DOHH2 (cell line): ENCODE measurements at regions not wholly inside any gene's neighbourhood (a gene's known extent, or its start where the extent isn't known, plus 50 kb on each side); places are given as distances from the start of the nearest gene placed in this dataset.

Source experiments
- H3F3A ChIP-seq: fragments of 200-600 bp; sonication (generic), shearing (Covaris generic); 2 replicates; pipeline ENCODE4 v1.6.0; 2016; ENCODE audit warnings: antibody characterized with exemption, mild to moderate bottlenecking; ENCODE audit not compliant: control insufficient read depth, insufficient read depth
- H3K27ac ChIP-seq: fragments of 200-600 bp; sonication (generic); 2 replicates; pipeline ENCODE4 v1.5.1; 2014; ENCODE audit warnings: low read depth, mild to moderate bottlenecking, low read length, moderate library complexity
- H3K27me3 ChIP-seq: fragments of 200-600 bp; sonication (generic); 2 replicates; pipeline ENCODE4 v1.6.1; 2014; ENCODE audit warnings: mild to moderate bottlenecking, low read length, mixed read lengths; ENCODE audit not compliant: control insufficient read depth
- H3K36me3 ChIP-seq: fragments of 200-600 bp; sonication (generic); 2 replicates; pipeline ENCODE4 v1.6.1; 2014; ENCODE audit warnings: mild to moderate bottlenecking, low read length, moderate library complexity, mixed read lengths; ENCODE audit not compliant: control insufficient read depth
- H3K4me1 ChIP-seq: fragments of 200-600 bp; sonication (generic); 2 replicates; pipeline ENCODE4 v1.6.1; 2014; ENCODE audit warnings: mild to moderate bottlenecking, low read length, mixed read lengths; ENCODE audit not compliant: control insufficient read depth
- H3K4me2 ChIP-seq: fragments of 200-600 bp; sonication (generic); 2 replicates; pipeline ENCODE4 v1.6.0; 2014; ENCODE audit warnings: mild to moderate bottlenecking, low read length, moderate library complexity
- H3K4me3 ChIP-seq: fragments of 200-600 bp; sonication (generic); 2 replicates; pipeline ENCODE4 v1.5.1; 2014; ENCODE audit warnings: mild to moderate bottlenecking, low read length, mixed read lengths
- H3K79me2 ChIP-seq: fragments of 200-600 bp; sonication (generic); 2 replicates; pipeline ENCODE4 v1.6.1; 2014; ENCODE audit warnings: mild to moderate bottlenecking, low read length, mixed read lengths; ENCODE audit not compliant: control insufficient read depth
- H3K9me2 ChIP-seq: fragments of 200-600 bp; sonication (generic); replicated peaks from 2 replicates; pipeline ENCODE4 v1.6.1; 2014; ENCODE audit warnings: mild to moderate bottlenecking, low read length, mixed read lengths; ENCODE audit not compliant: control insufficient read depth
- H3K9me3 ChIP-seq: fragments of 200-600 bp; sonication (generic); 2 replicates; pipeline ENCODE4 v1.6.1; 2014; ENCODE audit warnings: antibody characterized with exemption, low read length, mixed read lengths; ENCODE audit not compliant: control insufficient read depth, insufficient read depth
- H4K20me1 ChIP-seq: fragments of 200-600 bp; sonication (generic); 2 replicates; pipeline ENCODE4 v1.6.0; 2014; ENCODE audit warnings: low read depth, mild to moderate bottlenecking, antibody characterized with exemption, low read length, moderate library complexity; ENCODE audit not compliant: control insufficient read depth, insufficient read depth
- EZH2phosphoT487 ChIP-seq: fragments of 200-600 bp; sonication (generic); IDR thresholded peaks from 2 replicates; pipeline ENCODE4 v1.6.1; 2017; ENCODE audit warnings: borderline replicate concordance, mild to moderate bottlenecking, antibody characterized with exemption, low read length, moderate library complexity, mixed read lengths
- TF ChIP-seq, protein P1 (sequence below): fragments of 200-600 bp; sonication (generic); IDR thresholded peaks from one replicate; pipeline ENCODE4 v1.5.1; 2014; ENCODE audit warnings: antibody characterized with exemption, mild to moderate bottlenecking, low read depth, low read length; ENCODE audit not compliant: poor library complexity, severe bottlenecking

GRCh38 chrX:20637351-20637750, 370.6 kb upstream of the RPS6KA3 start:
- Histone ChIP-seq H3K4me1 (no peaks in the 10 kb centered on the region), H4K20me1 (no peaks in the 10 kb centered on the region)
- TF ChIP-seq EZH2phosphoT487: no peak
- TF ChIP-seq, protein P1, sequence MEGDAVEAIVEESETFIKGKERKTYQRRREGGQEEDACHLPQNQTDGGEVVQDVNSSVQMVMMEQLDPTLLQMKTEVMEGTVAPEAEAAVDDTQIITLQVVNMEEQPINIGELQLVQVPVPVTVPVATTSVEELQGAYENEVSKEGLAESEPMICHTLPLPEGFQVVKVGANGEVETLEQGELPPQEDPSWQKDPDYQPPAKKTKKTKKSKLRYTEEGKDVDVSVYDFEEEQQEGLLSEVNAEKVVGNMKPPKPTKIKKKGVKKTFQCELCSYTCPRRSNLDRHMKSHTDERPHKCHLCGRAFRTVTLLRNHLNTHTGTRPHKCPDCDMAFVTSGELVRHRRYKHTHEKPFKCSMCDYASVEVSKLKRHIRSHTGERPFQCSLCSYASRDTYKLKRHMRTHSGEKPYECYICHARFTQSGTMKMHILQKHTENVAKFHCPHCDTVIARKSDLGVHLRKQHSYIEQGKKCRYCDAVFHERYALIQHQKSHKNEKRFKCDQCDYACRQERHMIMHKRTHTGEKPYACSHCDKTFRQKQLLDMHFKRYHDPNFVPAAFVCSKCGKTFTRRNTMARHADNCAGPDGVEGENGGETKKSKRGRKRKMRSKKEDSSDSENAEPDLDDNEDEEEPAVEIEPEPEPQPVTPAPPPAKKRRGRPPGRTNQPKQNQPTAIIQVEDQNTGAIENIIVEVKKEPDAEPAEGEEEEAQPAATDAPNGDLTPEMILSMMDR: no peak

GRCh38 chrX:20633451-20633850, 366.7 kb upstream of the RPS6KA3 start:
- Histone ChIP-seq H3K27me3 (no peaks in the 10 kb centered on the region), H3K4me3 (no peak overlapping the region), H3F3A (no peaks in the 10 kb centered on the region), H3K36me3 (no peaks in the 10 kb centered on the region), H3K9me3 (no peaks in the 10 kb centered on the region), H3K79me2 (no peaks in the 10 kb centered on the region), H3K9me2 (no peaks in the 10 kb centered on the region), H3K4me2 (no peak overlapping the region), H4K20me1 (no peaks in the 10 kb centered on the region), H3K4me1 (no peaks in the 10 kb centered on the region), H3K27ac (no peak overlapping the region)
- TF ChIP-seq, protein P1: no peak
- TF ChIP-seq EZH2phosphoT487: no peak

More at GRCh38 chrX:20637351-20637750, 370.6 kb upstream of the RPS6KA3 start:
- no peak overlapping the region for H3K4me3 ChIP-seq
- H3F3A ChIP-seq: no peaks in the 10 kb centered on the region
- no peaks in the 10 kb centered on the region for H3K79me2 ChIP-seq
- H3K9me3 ChIP-seq: no peaks in the 10 kb centered on the region
- H3K36me3 ChIP-seq: no peaks in the 10 kb centered on the region
- no peaks in the 10 kb centered on the region for H3K9me2 ChIP-seq
- no peak overlapping the region for H3K27ac ChIP-seq
- H3K27me3 ChIP-seq: no peaks in the 10 kb centered on the region
- no peak overlapping the region for H3K4me2 ChIP-seq

GRCh38 chrX:20623448-20623847, 356.7 kb upstream of the RPS6KA3 start:
- no peaks in the 10 kb centered on the region for H4K20me1 ChIP-seq
- no peak overlapping the region for H3K27ac ChIP-seq
- no peak for TF ChIP-seq EZH2phosphoT487
- TF ChIP-seq, protein P1: no peak
- no peaks in the 10 kb centered on the region for H3K4me1 ChIP-seq
- H3K4me3 ChIP-seq: no peak overlapping the region
- no peak overlapping the region for H3K4me2 ChIP-seq
- no peaks in the 10 kb centered on the region for H3K9me3 ChIP-seq
- H3K36me3 ChIP-seq: no peaks in the 10 kb centered on the region
- H3K9me2 ChIP-seq: no peaks in the 10 kb centered on the region
- H3K27me3 ChIP-seq: no peaks in the 10 kb centered on the region
- no peaks in the 10 kb centered on the region for H3K79me2 ChIP-seq
- no peaks in the 10 kb centered on the region for H3F3A ChIP-seq

- no peaks in the 10 kb centered on the region for H3K9me3 ChIP-seq
- H3K27me3 ChIP-seq: no peaks in the 10 kb centered on the region
- no peak overlapping the region for H3K4me2 ChIP-seq
- H3K4me1 ChIP-seq: no peaks in the 10 kb centered on the region
- no peaks in the 10 kb centered on the region for H3F3A ChIP-seq
- no peak overlapping the region for H3K4me3 ChIP-seq
- H3K36me3 ChIP-seq: no peaks in the 10 kb centered on the region
- H3K79me2 ChIP-seq: no peaks in the 10 kb centered on the region
- H3K27ac ChIP-seq: no peak overlapping the region
- H3K9me2 ChIP-seq: no peaks in the 10 kb centered on the region
- H4K20me1 ChIP-seq: no peaks in the 10 kb centered on the region
- TF ChIP-seq EZH2phosphoT487: no peak
- TF ChIP-seq, protein P1: no peak
These were observed 353.6 kb upstream of the RPS6KA3 start for GRCh38 chrX:20620306-20620705.
